Trophoblast cell (in vitro differentiated cells and primary cell): ENCODE measurements at regions not wholly inside any gene's neighbourhood (a gene's known extent, or its start where the extent isn't known, plus 50 kb on each side); places are given as distances from the start of the nearest gene placed in this dataset.

ENCODE experiments used
- DNase-seq, 2 donors: peaks; one replicate each; pipeline ENCODE4 v3.0.0-alpha.2; 2016
- H2AFZ ChIP-seq: 2 replicates; pipeline ENCODE4 v1.6.1; 2013; ENCODE audit warnings: low read length, moderate library complexity, mild to moderate bottlenecking; ENCODE audit not compliant: insufficient read depth, poor library complexity
- H2AK5ac ChIP-seq: 2 replicates; pipeline ENCODE4 v1.6.1; 2013; ENCODE audit warnings: mild to moderate bottlenecking, low read length
- H2BK120ac ChIP-seq: 2 replicates; pipeline ENCODE4 v1.6.1; 2013; ENCODE audit warnings: low read length, mild to moderate bottlenecking, moderate library complexity; ENCODE audit not compliant: insufficient read depth, poor library complexity
- H2BK12ac ChIP-seq: 2 replicates; pipeline ENCODE4 v1.6.1; 2013; ENCODE audit warnings: mild to moderate bottlenecking, low read length, moderate library complexity
- H2BK5ac ChIP-seq: 2 replicates; pipeline ENCODE4 v1.6.1; 2013; ENCODE audit warnings: low read length, low read depth, moderate library complexity, mild to moderate bottlenecking; ENCODE audit not compliant: poor library complexity
- H3K14ac ChIP-seq: 2 replicates; pipeline ENCODE4 v1.6.1; 2013; ENCODE audit warnings: mild to moderate bottlenecking, low read length
- H3K18ac ChIP-seq: 2 replicates; pipeline ENCODE4 v1.6.1; 2013; ENCODE audit warnings: mild to moderate bottlenecking, low read length
- H3K23ac ChIP-seq: 2 replicates; pipeline ENCODE4 v1.6.1; 2013; ENCODE audit warnings: low read length
- H3K27ac ChIP-seq: 2 replicates; pipeline ENCODE4 v1.5.1; 2013; ENCODE audit warnings: low read depth, mild to moderate bottlenecking, inconsistent platforms, low read length, moderate library complexity
- H3K27me3 ChIP-seq: 2 replicates; pipeline ENCODE4 v1.6.1; 2013; ENCODE audit warnings: inconsistent platforms, mild to moderate bottlenecking, low read length, moderate library complexity; ENCODE audit not compliant: insufficient read depth
- H3K36me3 ChIP-seq, 2 experiments: 1 replicate in 1 of 2; 2 replicates in 1 of 2; pipeline ENCODE4 v1.6.1; 2013; ENCODE audit warnings: low read length in 2 of 2, mild to moderate bottlenecking in 2 of 2, moderate library complexity in 1 of 2; ENCODE audit not compliant: insufficient read depth in 2 of 2, control insufficient read depth in 1 of 2
- H3K4ac ChIP-seq: 2 replicates; pipeline ENCODE4 v1.6.1; 2013; ENCODE audit warnings: low read depth, mild to moderate bottlenecking, low read length, moderate library complexity
- H3K4me1 ChIP-seq, 2 experiments: 1 replicate in 1 of 2; 2 replicates in 1 of 2; pipeline ENCODE4 v1.6.1; 2013; ENCODE audit warnings: low read length in 2 of 2, mild to moderate bottlenecking in 2 of 2, moderate library complexity in 1 of 2; ENCODE audit not compliant: insufficient read depth in 2 of 2, control insufficient read depth in 1 of 2
- H3K4me2 ChIP-seq: 2 replicates; pipeline ENCODE4 v1.6.1; 2013; ENCODE audit warnings: inconsistent platforms, mild to moderate bottlenecking, low read length, moderate library complexity
- H3K4me3 ChIP-seq: 2 replicates; pipeline ENCODE4 v1.5.1; 2013; ENCODE audit warnings: mild to moderate bottlenecking, low read depth, low read length, inconsistent platforms
- H3K79me1 ChIP-seq: one replicate; pipeline ENCODE4 v1.6.1; 2013; ENCODE audit warnings: low read length
- H3K79me2 ChIP-seq: 2 replicates; pipeline ENCODE4 v1.6.1; 2013; ENCODE audit warnings: low read length, mild to moderate bottlenecking; ENCODE audit not compliant: control insufficient read depth, insufficient read depth, poor library complexity
- H3K9ac ChIP-seq: 2 replicates; pipeline ENCODE4 v1.6.1; 2013; ENCODE audit warnings: mild to moderate bottlenecking, low read length
- H3K9me3 ChIP-seq: 2 replicates; pipeline ENCODE4 v1.6.1; 2013; ENCODE audit warnings: low read depth, mild to moderate bottlenecking, control low read depth, inconsistent platforms, low read length; ENCODE audit not compliant: insufficient read depth
- H4K12ac ChIP-seq: 2 replicates; pipeline ENCODE4 v1.6.1; 2013; ENCODE audit warnings: low read depth, mild to moderate bottlenecking, low read length, moderate library complexity
- H4K8ac ChIP-seq: 2 replicates; pipeline ENCODE4 v1.6.1; 2013; ENCODE audit warnings: low read depth, mild to moderate bottlenecking, low read length, moderate library complexity
- H4K91ac ChIP-seq: one replicate; pipeline ENCODE4 v1.6.1; 2013; ENCODE audit warnings: low read depth, mild to moderate bottlenecking, low read length, moderate library complexity
- WGBS: extraction: QIAGEN DNeasy Blood & Tissue Kit; methylation state at CpG from one replicate; pipeline ENCODE4 v1.1.7; 2013; ENCODE audit warnings: missing lambda C conversion rate; ENCODE audit not compliant: insufficient read length, insufficient coverage; ENCODE audit errors: extremely low coverage; 5-methylcytosine and 5-hydroxymethylcytosine counted together

- no peak overlapping the region for H2AK5ac ChIP-seq
- DNase-seq, result no peak
- no peaks in the 10 kb centered on the region for H3K4me1 ChIP-seq
- no peak overlapping the region for H3K14ac ChIP-seq
- H2BK120ac ChIP-seq, result no peak overlapping the region
- no peak overlapping the region for H3K27ac ChIP-seq
- no peak overlapping the region for H2BK5ac ChIP-seq
- whole genome bisulfite sequencing, result no CpG with 5 or more reads among the region's 3 CpGs
- H3K36me3 ChIP-seq, result no peaks in the 10 kb centered on the region
- no peak overlapping the region for H4K91ac ChIP-seq
- H4K12ac ChIP-seq, result no peak overlapping the region
- no peaks in the 10 kb centered on the region for H3K79me1 ChIP-seq
- no peak overlapping the region for H3K18ac ChIP-seq
- no peak overlapping the region for H3K23ac ChIP-seq
- H2AFZ ChIP-seq, result no peak overlapping the region
- H3K27me3 ChIP-seq, result no peaks in the 10 kb centered on the region
- no peak overlapping the region for H3K4ac ChIP-seq
- H2BK12ac ChIP-seq, result no peak overlapping the region
- peaks cover 17% of the 10 kb centered on the region for H3K9me3 ChIP-seq
- no peak overlapping the region for H4K8ac ChIP-seq
- H3K9ac ChIP-seq, result no peak overlapping the region
- H3K4me2 ChIP-seq, result no peak overlapping the region
- no peak overlapping the region for H3K4me3 ChIP-seq
- H3K79me2 ChIP-seq, result no peaks in the 10 kb centered on the region
Measured at GRCh38 chr10:128881086-128881485, 586.0 kb upstream of the MGMT start.

GRCh38 chr10:128883231-128884032 lies 583.6 kb upstream of the MGMT start:
- no peak for DNase-seq
- H2BK5ac ChIP-seq, result no peak overlapping the region
- no peak overlapping the region for H4K8ac ChIP-seq
- no peak overlapping the region for H3K14ac ChIP-seq
- no peak overlapping the region for H3K4me3 ChIP-seq
- no peak overlapping the region for H3K4me2 ChIP-seq
- H4K12ac ChIP-seq, result no peak overlapping the region
- H2AFZ ChIP-seq, result no peak overlapping the region
- H3K4ac ChIP-seq, result no peak overlapping the region
- no peak overlapping the region for H3K27ac ChIP-seq
- H3K9me3 ChIP-seq, result peaks cover 23% of the 10 kb centered on the region
- no peak overlapping the region for H2AK5ac ChIP-seq
- no peaks in the 10 kb centered on the region for H3K27me3 ChIP-seq
- no peaks in the 10 kb centered on the region for H3K36me3 ChIP-seq
- no peaks in the 10 kb centered on the region for H3K4me1 ChIP-seq
- no peak overlapping the region for H2BK12ac ChIP-seq
- WGBS, result no CpG with 5 or more reads among the region's 13 CpGs
- no peak overlapping the region for H3K23ac ChIP-seq
- H3K79me2 ChIP-seq, result no peaks in the 10 kb centered on the region
- no peaks in the 10 kb centered on the region for H3K79me1 ChIP-seq
- H4K91ac ChIP-seq, result no peak overlapping the region
- H3K9ac ChIP-seq, result no peak overlapping the region
- H2BK120ac ChIP-seq, result no peak overlapping the region
- H3K18ac ChIP-seq, result no peak overlapping the region

GRCh38 chr10:128884033-128884425 lies 583.0 kb upstream of the MGMT start:
- no peak overlapping the region for H3K4me2 ChIP-seq
- no peak overlapping the region for H2BK5ac ChIP-seq
- H3K14ac ChIP-seq, result no peak overlapping the region
- no peak overlapping the region for H3K4ac ChIP-seq
- no peak overlapping the region for H3K27ac ChIP-seq
- H3K36me3 ChIP-seq, result no peaks in the 10 kb centered on the region
- no CpG with 5 or more reads among the region's 7 CpGs for WGBS
- H3K79me1 ChIP-seq, result no peaks in the 10 kb centered on the region
- H3K79me2 ChIP-seq, result no peaks in the 10 kb centered on the region
- H2AFZ ChIP-seq, result no peak overlapping the region
- DNase-seq, result no peak
- H3K18ac ChIP-seq, result no peak overlapping the region
- H4K8ac ChIP-seq, result no peak overlapping the region
- no peaks in the 10 kb centered on the region for H3K4me1 ChIP-seq
- no peak overlapping the region for H3K23ac ChIP-seq
- H2AK5ac ChIP-seq, result no peak overlapping the region
- H3K9ac ChIP-seq, result no peak overlapping the region
- no peak overlapping the region for H2BK120ac ChIP-seq
- no peak overlapping the region for H3K4me3 ChIP-seq
- no peak overlapping the region for H4K12ac ChIP-seq
- H2BK12ac ChIP-seq, result no peak overlapping the region
- H3K27me3 ChIP-seq, result no peaks in the 10 kb centered on the region
- H4K91ac ChIP-seq, result no peak overlapping the region
- H3K9me3 ChIP-seq, result peaks cover 23% of the 10 kb centered on the region

GRCh38 chr10:128884496-128885072 lies 582.5 kb upstream of the MGMT start:
- H3K4me1 ChIP-seq, result no peaks in the 10 kb centered on the region
- no CpG with 5 or more reads among the region's 6 CpGs for WGBS
- no peak overlapping the region for H3K4ac ChIP-seq
- no peak overlapping the region for H2BK120ac ChIP-seq
- H3K4me2 ChIP-seq, result no peak overlapping the region
- H4K8ac ChIP-seq, result no peak overlapping the region
- no peak overlapping the region for H2BK5ac ChIP-seq
- peak overlapping the region; percentile 99 for H3K23ac ChIP-seq
- H3K36me3 ChIP-seq, result no peaks in the 10 kb centered on the region
- no peaks in the 10 kb centered on the region for H3K79me1 ChIP-seq
- H2AK5ac ChIP-seq, result no peak overlapping the region
- no peak overlapping the region for H4K12ac ChIP-seq
- no peak overlapping the region for H2BK12ac ChIP-seq
- no peak for DNase-seq
- peaks cover 23% of the 10 kb centered on the region for H3K9me3 ChIP-seq
- H3K9ac ChIP-seq, result no peak overlapping the region
- H4K91ac ChIP-seq, result no peak overlapping the region
- no peak overlapping the region for H3K27ac ChIP-seq
- H3K18ac ChIP-seq, result no peak overlapping the region
- H3K4me3 ChIP-seq, result no peak overlapping the region
- H3K27me3 ChIP-seq, result no peaks in the 10 kb centered on the region
- no peak overlapping the region for H2AFZ ChIP-seq
- no peaks in the 10 kb centered on the region for H3K79me2 ChIP-seq
- H3K14ac ChIP-seq, result no peak overlapping the region
